ENCODE measurements at regions not wholly inside any gene's neighbourhood (a gene's known extent, or its start where the extent isn't known, plus 50 kb on each side); places are given as distances from the start of the nearest gene placed in this dataset.

- TF ChIP-seq CTCF (IDR thresholded peaks at IDR 0.05) (no peak), EP300 (IDR thresholded peaks at IDR 0.05) (no peak), POLR2A (IDR thresholded peaks at IDR 0.05) (no peak)
Measured at GRCh38 chr7:145557805-145558204, 558.8 kb upstream of the CNTNAP2 start.
